ENCODE measurements at regions not wholly inside any gene's neighbourhood (a gene's known extent, or its start where the extent isn't known, plus 50 kb on each side); places are given as distances from the start of the nearest gene placed in this dataset.

GRCh38 chr12:130281153-130281799 is 56.4 kb upstream of the PIWIL1 start:
- Mint-ChIP-seq H3K36me3 (no peaks in the 10 kb centered on the region), H3K4me1 (no peaks in the 10 kb centered on the region), H3K9me3 (peaks cover 0 to 2% (median 0%) of the 10 kb centered on the region in 6 donors), H3K4me3 (no peak overlapping the region), H3K27me3 (ENCODE audit: low read depth in 3 of 3) (peaks cover 0 to 6% (median 0%) of the 10 kb centered on the region in 3 donors), H3K27ac (no peak overlapping the region)
- no peak for DNase-seq

DNA sequence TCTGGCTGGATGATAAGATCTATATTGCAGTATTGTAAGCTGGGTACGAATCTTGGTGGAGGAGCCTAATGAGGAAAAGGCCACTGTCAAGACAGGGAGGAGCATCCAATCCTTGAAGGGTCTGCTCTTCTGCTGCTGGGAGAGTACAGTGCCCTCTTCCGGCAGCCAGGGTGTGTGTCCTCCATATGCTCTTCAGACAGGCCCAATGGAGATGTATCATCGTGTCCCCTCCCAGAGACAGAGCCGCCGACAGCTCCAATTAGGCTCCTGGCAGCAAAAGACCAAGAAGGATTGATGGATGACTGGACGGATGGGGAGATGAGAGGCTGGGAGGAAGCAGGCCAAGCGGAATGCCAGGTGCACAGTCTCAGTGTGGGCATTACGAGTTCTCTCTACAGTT is 51.6 kb upstream of the PIWIL1 start:
- no peak overlapping the region for H3K27ac Mint-ChIP-seq
- no peak for DNase-seq
- H3K4me3 Mint-ChIP-seq = no peak overlapping the region
- H3K9me3 Mint-ChIP-seq = peaks cover 0 to 3% (median under 1%) of the 10 kb centered on the region in 6 donors
- H3K27me3 Mint-ChIP-seq (ENCODE audit: low read depth in 3 of 3) = peaks cover 2 to 3% (median 3%) of the 10 kb centered on the region in 3 donors
- H3K4me1 Mint-ChIP-seq = no peaks in the 10 kb centered on the region
- H3K36me3 Mint-ChIP-seq = no peaks in the 10 kb centered on the region

DNA sequence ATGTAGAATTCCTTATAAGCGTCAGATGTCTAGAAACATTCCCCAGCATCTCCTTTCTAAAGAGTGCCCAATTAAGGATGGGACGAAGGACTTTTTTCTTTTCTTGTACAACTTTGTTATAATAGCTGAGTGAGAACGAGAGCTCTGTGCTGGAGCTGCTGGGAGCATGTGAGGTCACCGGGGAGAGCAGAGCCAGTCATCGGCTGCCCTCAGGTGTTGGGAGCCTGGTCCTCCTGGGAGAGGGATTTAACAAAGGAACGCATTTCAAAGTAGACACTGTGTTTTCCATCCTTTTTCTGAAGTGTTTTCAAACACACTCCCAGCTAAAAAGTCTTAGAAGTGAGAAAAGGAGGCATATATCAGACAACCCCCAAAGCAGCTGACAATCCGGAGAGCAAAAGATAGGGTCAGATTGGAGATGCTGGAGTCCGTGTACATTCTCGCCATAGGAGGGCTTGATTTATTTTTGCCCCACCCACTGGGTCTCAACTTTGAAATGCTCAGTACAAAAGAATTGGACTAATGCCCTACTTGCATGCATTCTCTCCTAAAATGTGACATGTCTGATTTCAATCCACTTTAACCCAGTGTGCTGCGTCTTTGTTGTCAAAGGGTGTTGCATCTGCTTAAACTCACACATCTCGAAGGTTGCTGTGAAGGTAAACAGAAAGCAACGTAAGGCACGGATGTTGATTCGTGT is 50.8 kb upstream of the PIWIL1 start:
- Mint-ChIP-seq H3K27ac (no peak overlapping the region), H3K9me3 (peaks cover 0 to 5% (median 2%) of the 10 kb centered on the region in 6 donors), H3K4me3 (no peak overlapping the region), H3K27me3 (ENCODE audit: low read depth in 3 of 3) (peaks cover 0 to 3% (median 2%) of the 10 kb centered on the region in 3 donors), H3K36me3 (no peaks in the 10 kb centered on the region), H3K4me1 (no peaks in the 10 kb centered on the region)
- DNase-seq = no peak
